Large intestine (tissue), 3 donors: ENCODE measurements at regions not wholly inside any gene's neighbourhood (a gene's known extent, or its start where the extent isn't known, plus 50 kb on each side); places are given as distances from the start of the nearest gene placed in this dataset.
A peak's percentile ranks its signal among the peaks of the same experiment; 100 is the strongest.

ENCODE experiments used
- DNase-seq, 2 donors: peaks; one replicate each; pipeline versions ENCODE4 v3.0.0 to v3.0.0-alpha.2; 2013
- H3K27ac ChIP-seq: one replicate; pipeline ENCODE4 v1.5.1; 2013; ENCODE audit warnings: low read length
- H3K27me3 ChIP-seq: 2 replicates; pipeline ENCODE4 v1.6.1; 2013; ENCODE audit warnings: low read length; ENCODE audit not compliant: control insufficient read depth, insufficient read depth
- H3K36me3 ChIP-seq: 2 replicates; pipeline ENCODE4 v1.6.1; 2013; ENCODE audit warnings: low read length; ENCODE audit not compliant: control insufficient read depth, insufficient read depth
- H3K4me1 ChIP-seq: one replicate; pipeline ENCODE4 v1.6.1; 2013; ENCODE audit warnings: low read length; ENCODE audit not compliant: control insufficient read depth, insufficient read depth
- H3K4me3 ChIP-seq: one replicate; pipeline ENCODE4 v1.5.1; 2013; ENCODE audit warnings: low read length
- H3K9me3 ChIP-seq: one replicate; pipeline ENCODE4 v1.6.1; 2013; ENCODE audit warnings: mild to moderate bottlenecking, low read depth, low read length, moderate library complexity; ENCODE audit not compliant: control insufficient read depth
- WGBS: methylation state at CpG from one replicate; pipeline ENCODE4 v1.1.5; 2013; ENCODE audit warnings: low lambda C conversion rate; ENCODE audit not compliant: insufficient coverage; 5-methylcytosine and 5-hydroxymethylcytosine counted together

DNA sequence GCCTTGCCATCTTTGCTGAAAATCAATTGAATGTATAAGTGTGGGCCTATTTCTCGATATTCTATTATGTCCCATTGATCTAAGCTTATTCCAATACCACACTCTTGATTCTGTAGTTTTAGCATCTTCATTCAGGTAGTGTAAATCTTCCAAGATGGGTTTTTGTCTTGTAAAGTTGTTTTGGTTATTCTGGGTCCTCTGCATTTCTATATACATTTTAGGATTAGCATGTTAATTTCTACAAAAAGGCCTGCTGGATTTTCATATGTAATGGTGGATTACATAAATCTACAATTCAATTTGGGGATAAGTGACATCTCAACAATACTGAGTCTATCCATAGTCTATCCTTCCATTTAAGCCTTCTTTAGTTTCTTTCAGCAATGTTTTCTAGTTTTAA, 86.0 kb upstream of the ANO4 start:
- H3K9me3 ChIP-seq: no peaks in the 10 kb centered on the region
- no peaks in the 10 kb centered on the region for H3K36me3 ChIP-seq
- no peak overlapping the region for H3K4me3 ChIP-seq
- no peak for DNase-seq
- WGBS: no CpG with 5 or more reads among the region's 1 CpG
- no peak overlapping the region for H3K27ac ChIP-seq
- H3K4me1 ChIP-seq: no peaks in the 10 kb centered on the region
- H3K27me3 ChIP-seq: peaks cover 3% of the 10 kb centered on the region

DNA sequence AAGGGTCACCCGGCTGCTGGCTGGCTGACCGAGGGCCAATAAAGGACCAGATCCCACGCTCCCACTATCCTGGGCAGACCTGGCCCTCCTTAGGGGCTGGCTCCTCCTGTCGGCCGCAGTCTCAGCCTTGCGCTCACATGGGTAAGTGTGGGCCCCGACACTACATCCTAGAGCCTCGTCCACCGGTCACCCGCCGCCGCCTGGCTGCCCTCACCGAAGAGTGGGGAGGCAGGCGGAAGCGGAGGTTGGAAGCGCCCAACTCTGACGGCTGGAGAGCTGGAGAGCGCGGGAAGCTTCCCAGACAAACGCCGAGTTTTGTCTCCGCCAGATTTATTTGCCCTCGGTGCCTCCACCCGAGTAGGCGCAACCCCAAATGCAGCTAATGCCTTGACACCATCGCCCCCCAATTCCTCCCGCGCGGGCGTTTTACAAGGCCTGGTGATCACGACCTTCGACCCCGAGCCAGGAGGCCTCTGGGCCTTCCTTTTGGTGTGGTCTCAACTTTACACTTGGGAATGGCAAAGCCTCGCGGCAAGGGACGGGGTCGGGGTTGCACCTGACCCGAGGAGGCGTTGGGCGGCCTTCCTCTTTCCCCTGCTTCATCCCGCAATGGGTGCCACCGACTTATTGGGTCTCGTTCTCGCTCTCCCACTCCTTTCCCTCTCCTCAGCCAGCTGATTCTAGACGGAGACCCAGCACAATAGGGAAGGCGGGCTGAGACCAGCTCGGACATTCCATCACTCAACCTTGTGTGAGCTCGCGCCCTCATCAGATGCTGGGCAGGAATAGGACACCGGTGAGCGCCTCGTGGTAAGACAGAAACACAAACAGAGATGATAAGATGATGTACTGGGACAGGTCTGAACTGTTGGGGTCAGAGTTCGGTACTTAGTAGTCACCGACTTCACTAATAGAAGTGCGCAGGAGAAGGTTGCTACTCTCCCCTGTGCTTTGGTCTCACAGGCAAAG, 78.3 kb upstream of the ANO4 start:
- Histone ChIP-seq H3K9me3 (peaks cover 9% of the 10 kb centered on the region), H3K4me1 (no peaks in the 10 kb centered on the region), H3K36me3 (no peaks in the 10 kb centered on the region), H3K27ac (no peak overlapping the region), H3K4me3 (no peak overlapping the region), H3K27me3 (peaks cover 65% of the 10 kb centered on the region)
- no CpG with 5 or more reads among the region's 55 CpGs for WGBS
- DNase-seq: peak in 1 of 2 donors; percentile 4

DNA sequence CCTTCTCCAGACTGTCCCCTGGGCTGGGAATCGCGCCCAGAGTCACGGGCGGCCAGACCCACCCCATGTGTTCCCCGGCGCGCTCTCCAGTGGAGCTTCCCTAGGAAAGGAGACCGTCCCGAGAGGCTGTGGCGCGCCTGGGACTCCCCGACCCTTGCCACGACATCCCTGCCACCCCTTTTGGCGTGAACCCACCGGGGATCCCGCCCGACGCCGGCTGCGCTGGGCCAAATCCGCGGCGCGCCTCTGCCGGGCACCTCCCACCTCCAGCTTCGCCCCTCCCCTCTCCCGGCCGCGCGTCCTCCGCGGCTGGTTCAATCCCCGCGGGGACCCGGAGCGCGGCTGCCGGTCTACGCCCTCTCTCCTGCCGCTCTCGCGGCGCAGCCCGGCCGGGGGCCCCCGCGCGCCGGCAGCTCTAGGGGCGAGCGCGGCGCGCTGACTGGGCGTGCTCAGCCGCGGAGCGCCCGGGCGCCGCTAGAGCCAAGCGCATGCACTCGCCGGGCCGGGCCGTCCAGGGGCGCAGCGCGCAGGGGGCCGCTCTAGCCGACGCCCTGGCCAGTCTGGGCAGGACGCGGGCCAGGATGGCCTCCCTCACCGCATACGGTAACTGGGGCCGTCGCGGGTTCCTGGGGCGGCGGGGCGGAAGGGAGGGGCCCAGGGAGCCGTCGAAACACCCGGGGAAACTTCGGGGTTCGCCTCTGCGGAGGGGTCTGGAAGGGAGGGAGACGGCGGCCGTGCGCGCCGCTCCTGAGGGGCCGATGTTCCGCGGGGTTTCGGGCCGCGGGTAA, 77.4 kb upstream of the ANO4 start:
- DNase-seq: peak in 1 of 2 donors; percentile 25
- H3K36me3 ChIP-seq: no peaks in the 10 kb centered on the region
- H3K27ac ChIP-seq: no peak overlapping the region
- WGBS: no CpG with 5 or more reads among the region's 100 CpGs
- H3K4me3 ChIP-seq: peak overlapping the region; percentile 6
- peaks cover 9% of the 10 kb centered on the region for H3K9me3 ChIP-seq
- H3K27me3 ChIP-seq: peaks cover 68% of the 10 kb centered on the region
- H3K4me1 ChIP-seq: no peaks in the 10 kb centered on the region

DNA sequence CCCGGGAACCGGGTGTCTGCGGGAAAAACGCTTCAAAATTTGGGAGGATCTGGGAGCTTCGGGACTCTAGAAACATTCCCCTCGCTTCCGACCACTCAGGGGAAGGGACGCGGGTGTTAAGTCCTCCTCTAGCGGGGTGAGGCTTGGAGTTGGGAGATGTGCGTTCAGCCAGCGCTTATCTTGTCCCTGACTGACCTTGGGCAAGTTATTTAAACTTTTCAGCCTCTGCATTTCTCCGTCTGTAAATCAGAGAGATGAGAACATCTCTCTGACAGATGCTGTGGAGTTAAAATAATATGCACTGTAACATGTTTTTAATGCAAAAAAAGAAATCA, 76.9 kb upstream of the ANO4 start:
- H3K27me3 ChIP-seq: peaks cover 71% of the 10 kb centered on the region
- peak overlapping the region; percentile 6 for H3K4me3 ChIP-seq
- peaks cover 9% of the 10 kb centered on the region for H3K9me3 ChIP-seq
- H3K4me1 ChIP-seq: no peaks in the 10 kb centered on the region
- no peak overlapping the region for H3K27ac ChIP-seq
- no peak for DNase-seq
- WGBS: no CpG with 5 or more reads among the region's 13 CpGs
- no peaks in the 10 kb centered on the region for H3K36me3 ChIP-seq

DNA sequence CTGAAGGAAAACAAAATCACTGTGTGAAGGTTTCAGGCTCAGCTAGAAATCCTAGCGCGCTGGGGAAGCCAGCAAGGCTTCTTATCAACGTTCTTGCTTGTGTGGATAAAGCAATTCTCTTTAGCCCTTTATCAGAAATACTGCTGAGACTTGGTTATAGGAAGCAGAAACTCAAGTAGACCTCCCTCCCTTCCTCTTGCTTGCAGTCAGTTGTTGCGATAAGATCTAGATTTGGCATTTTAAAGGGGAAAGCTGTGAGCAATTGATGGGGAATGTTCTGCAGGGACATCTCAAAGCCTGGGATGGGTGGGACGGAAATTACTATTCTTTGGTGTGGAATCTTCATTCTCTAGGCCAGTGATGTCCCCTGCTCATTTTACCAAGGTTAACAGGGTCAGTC, 76.4 kb upstream of the ANO4 start:
- H3K27ac ChIP-seq: no peak overlapping the region
- H3K27me3 ChIP-seq: peaks cover 71% of the 10 kb centered on the region
- H3K4me3 ChIP-seq: no peak overlapping the region
- H3K9me3 ChIP-seq: peaks cover 9% of the 10 kb centered on the region
- no peaks in the 10 kb centered on the region for H3K4me1 ChIP-seq
- no peaks in the 10 kb centered on the region for H3K36me3 ChIP-seq
- DNase-seq: no peak
- no CpG with 5 or more reads among the region's 5 CpGs for whole genome bisulfite sequencing

DNA sequence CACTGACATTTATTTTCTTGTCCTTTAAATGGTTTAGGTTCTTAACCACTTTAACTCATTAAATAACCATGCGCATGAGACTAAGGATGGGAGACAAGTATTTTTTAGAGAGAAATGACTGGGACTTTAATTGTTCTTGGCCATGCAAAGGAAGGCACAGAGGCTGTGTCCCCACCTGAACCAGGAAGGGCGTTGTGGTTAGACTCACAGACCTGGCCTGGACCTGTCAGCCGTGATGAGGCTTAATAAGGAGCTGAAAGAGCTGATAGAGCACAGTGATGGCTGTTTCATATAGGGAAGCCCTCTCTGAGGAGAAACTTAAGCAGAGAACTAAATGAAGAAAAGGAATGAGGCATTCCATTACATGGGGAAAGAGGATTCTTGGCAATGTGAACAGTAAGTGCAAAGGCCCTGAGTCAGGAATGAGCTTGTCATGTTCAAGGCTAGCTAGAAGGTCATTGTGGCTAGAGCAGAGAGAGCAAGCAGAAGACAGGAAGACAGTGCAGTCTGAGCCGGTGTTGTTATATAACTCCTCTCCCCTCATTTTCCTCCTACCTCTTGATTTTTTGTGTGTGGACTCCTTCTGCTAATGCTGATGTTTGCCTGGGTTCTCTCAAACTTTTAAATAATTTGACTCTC, 74.4 kb upstream of the ANO4 start:
- no peak for DNase-seq

DNA sequence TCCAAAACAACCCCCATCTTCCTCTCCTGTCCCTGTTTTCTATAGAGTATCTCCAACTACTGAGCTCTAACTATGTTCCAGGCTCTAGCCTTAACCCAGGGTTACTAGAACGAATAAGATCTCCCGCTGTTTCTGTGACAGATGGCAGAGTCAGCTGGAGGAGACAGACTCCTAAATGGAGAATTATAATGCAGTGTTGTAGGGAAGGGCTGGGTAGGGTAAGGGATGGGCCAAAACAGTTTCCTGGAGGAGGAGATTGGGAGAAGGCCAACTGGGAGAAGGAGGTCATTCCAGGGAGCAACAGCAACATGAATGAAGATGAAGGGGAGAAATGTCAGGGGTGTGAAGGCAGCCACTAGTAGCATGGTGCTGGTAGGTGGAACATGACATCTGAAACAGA, 73.4 kb upstream of the ANO4 start:
- H3K4me3 ChIP-seq: no peak overlapping the region
- peaks cover 6% of the 10 kb centered on the region for H3K9me3 ChIP-seq
- H3K27ac ChIP-seq: no peak overlapping the region
- no peaks in the 10 kb centered on the region for H3K36me3 ChIP-seq
- H3K27me3 ChIP-seq: peaks cover 50% of the 10 kb centered on the region
- no peak for DNase-seq
- WGBS: 93% methylated on average over 2 of the region's 2 CpGs
- H3K4me1 ChIP-seq: no peaks in the 10 kb centered on the region

More for the DNA sequence above, 74.4 kb upstream of the ANO4 start:
- H3K36me3 ChIP-seq: no peaks in the 10 kb centered on the region
- 100% methylated on average over 1 of the region's 4 CpGs for WGBS
- peaks cover 9% of the 10 kb centered on the region for H3K9me3 ChIP-seq
- H3K27me3 ChIP-seq: peaks cover 58% of the 10 kb centered on the region
- no peak overlapping the region for H3K4me3 ChIP-seq
- H3K4me1 ChIP-seq: no peaks in the 10 kb centered on the region
- H3K27ac ChIP-seq: no peak overlapping the region

DNA sequence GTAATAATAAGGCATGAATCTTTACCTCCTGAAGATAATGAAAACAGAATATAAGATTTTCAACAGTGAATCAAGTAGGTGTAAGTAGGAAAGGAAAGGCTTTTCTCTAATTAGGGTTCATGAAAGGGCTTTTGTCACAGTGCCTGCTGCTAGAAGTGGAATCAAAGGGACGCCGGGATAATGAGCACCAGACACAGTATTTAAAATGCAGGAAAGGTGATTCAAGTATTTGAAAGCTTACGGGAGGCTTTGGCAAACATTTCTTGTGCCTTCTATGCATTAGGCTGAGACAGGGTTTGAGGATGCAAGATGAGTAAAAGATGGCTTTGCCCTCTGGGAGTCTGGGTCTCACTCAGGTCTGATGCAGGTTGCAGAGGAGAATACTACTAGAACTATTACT, 70.5 kb upstream of the ANO4 start:
- H3K9me3 ChIP-seq: no peaks in the 10 kb centered on the region
- no peaks in the 10 kb centered on the region for H3K36me3 ChIP-seq
- no peak overlapping the region for H3K4me3 ChIP-seq
- no peak for DNase-seq
- H3K27me3 ChIP-seq: peaks cover 29% of the 10 kb centered on the region
- H3K4me1 ChIP-seq: no peaks in the 10 kb centered on the region
- H3K27ac ChIP-seq: no peak overlapping the region
- WGBS: 80% methylated on average over 2 of the region's 3 CpGs

DNA sequence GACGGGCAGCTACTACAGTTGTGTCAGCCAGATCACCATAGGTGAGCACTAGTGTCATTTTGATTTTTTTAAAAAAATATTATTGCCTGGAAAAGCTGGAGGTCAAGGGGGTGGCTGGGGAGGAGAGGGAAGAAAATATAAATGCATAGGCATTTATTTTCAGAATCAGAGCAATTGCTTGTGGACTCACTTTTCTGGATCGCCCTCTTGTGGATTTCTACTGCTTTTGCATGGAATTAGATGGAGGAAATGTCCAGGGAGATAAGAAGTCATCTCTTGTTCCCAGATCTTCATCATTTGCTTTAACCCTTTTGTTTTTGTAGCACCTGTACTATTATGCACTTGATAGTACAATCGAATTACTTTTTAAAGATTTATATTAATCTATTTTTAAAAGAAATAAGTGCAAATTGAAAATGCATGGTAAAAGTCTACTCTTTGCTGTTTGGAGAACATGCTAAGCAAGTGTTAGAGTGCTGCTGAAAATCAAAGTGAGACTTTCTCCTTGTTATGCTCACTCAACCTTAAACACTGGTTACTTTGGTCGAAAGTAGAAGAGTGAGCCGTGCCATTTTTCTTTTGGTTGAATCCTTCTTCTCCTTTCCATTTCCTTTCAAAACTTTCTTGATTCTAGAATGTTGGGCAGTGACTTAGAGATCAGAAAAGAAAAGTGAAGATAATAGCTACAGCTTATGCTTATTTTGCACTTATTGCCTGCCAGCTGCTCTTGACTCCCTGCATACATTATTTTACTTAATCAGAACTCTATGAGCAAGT, 60.6 kb upstream of the ANO4 start:
- 93% methylated on average over 2 of the region's 5 CpGs for WGBS
- H3K27ac ChIP-seq: no peak overlapping the region
- no peaks in the 10 kb centered on the region for H3K9me3 ChIP-seq
- DNase-seq: no peak
- H3K4me1 ChIP-seq: no peaks in the 10 kb centered on the region
- peaks cover 14% of the 10 kb centered on the region for H3K27me3 ChIP-seq
- H3K4me3 ChIP-seq: no peak overlapping the region
- H3K36me3 ChIP-seq: no peaks in the 10 kb centered on the region

DNA sequence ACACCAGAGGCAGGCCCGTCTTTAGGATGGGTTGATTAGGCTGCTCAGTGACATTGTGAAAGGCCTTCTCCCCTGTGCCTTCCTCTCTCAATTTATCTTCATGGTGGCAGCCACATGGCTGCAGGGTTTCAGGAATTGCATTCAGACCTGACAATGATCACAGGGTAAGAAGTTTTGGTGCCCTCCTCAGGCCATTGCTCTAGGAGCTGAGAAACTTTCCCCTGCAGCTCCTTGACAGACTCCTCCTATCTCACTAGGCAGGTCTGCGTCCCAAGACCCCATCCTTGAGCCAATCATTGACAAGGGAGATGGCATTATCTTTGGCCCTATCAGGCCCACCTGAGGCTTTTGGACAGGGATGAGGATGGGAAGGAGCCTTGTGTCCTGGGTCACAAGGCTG, 57.4 kb upstream of the ANO4 start:
- Histone ChIP-seq H3K27me3 (peaks cover 18% of the 10 kb centered on the region), H3K9me3 (no peaks in the 10 kb centered on the region), H3K4me1 (no peaks in the 10 kb centered on the region), H3K36me3 (no peaks in the 10 kb centered on the region), H3K27ac (no peak overlapping the region), H3K4me3 (no peak overlapping the region)
- no CpG with 5 or more reads among the region's 2 CpGs for whole genome bisulfite sequencing
- DNase-seq: no peak
